ENCODE measurements at regions not wholly inside any gene's neighbourhood (a gene's known extent, or its start where the extent isn't known, plus 50 kb on each side); places are given as distances from the start of the nearest gene placed in this dataset.

DNA sequence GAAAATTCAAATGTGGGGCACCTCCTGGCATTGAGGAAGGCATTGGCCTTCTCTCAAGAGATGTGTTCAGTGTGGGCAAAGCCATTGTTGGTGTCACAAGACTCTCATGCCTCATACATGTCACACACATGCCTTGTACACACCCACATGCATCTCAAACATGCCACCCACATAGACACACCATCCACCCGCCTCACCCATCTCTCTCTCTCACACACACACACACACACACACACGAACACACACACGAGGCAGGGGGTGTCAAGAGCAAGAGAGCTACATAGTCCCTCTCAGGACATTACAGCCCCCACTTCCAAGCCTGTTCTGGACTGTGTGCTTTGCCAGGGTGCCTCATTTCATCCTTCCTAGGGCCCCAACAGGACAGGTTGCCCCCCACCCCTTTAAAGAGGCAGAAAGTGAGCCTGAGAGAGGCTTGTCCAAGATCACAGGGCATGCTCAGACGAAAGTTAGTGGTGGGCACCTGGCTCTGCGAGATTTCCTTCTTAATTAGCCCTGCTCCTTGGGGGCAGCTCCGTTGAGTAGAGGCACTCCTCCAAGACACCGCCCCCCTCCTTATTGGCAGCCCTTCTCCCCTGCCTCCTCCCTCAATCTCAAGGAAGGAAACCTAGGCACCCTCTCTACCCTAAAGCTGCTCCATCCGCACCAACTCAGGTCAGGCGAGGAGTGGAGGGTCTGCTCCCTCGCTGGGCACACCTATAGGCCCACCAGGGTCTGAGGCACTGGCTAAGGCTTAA, 50.5 kb upstream of the CCDC174 start:
- ChIA-PET POLR2A (ENCODE audit: unreplicated experiment) (no interaction called here), CTCF (interaction anchor here (0.5 kb wide), 1 partner anchor 164 kb away, joined by 3 read pairs; no protein-coding TSS in a partner anchor)
- intact Hi-C loops (cut with micrococcal nuclease): no loop called here
- H2AK5ac ChIP-seq (ENCODE audit: low read depth, low read length): no peak overlapping the region
- no peak overlapping the region for H3K18ac ChIP-seq (ENCODE audit: low read depth, low read length)
- peaks cover 4% of the 10 kb centered on the region; the same call in 1 of the 2 replicates for H3K9me3 ChIP-seq (ENCODE audit: control insufficient read depth, insufficient read depth, low read length)
- H3K27me3 ChIP-seq (ENCODE audit: control insufficient read depth, insufficient read depth, low read length): peaks cover 41% of the 10 kb centered on the region
- dilution Hi-C loops (cut with HindIII; ENCODE audit: low sequenced_read_pairs, unreplicated experiment): no loop called here
- no peak overlapping the region for H3K4me2 ChIP-seq (ENCODE audit: low read depth, low read length)
- no peak overlapping the region for H3K56ac ChIP-seq (ENCODE audit: extremely low read depth, insufficient read depth, low read length)
- no peak overlapping the region for H3K14ac ChIP-seq (replicated peaks; ENCODE audit: low read depth, low read length)
- no TSS peak for BruUV-seq (replicated peaks)
- H3K9me1 ChIP-seq (ENCODE audit: insufficient read depth, low read length): no peaks in the 10 kb centered on the region
- H2BK15ac ChIP-seq (ENCODE audit: low read depth, low read length): no peak overlapping the region
- no peaks in the 10 kb centered on the region for H3K4me1 ChIP-seq (ENCODE audit: control insufficient read depth, insufficient read depth, low read length)
- no peak overlapping the region for H2BK120ac ChIP-seq (ENCODE audit: low read depth, low read length)
- no peak overlapping the region for H4K8ac ChIP-seq (ENCODE audit: low read depth in 2 of 2, low read length in 2 of 2)
- no peak overlapping the region for H3K9ac ChIP-seq (ENCODE audit: low read depth, low read length)
- no peak overlapping the region for H3K4me3 ChIP-seq (ENCODE audit: insufficient read depth, low read depth, low read length)
- no peak overlapping the region for H2BK5ac ChIP-seq (ENCODE audit: low read depth, low read length, poor library complexity, severe bottlenecking)
- WGBS, 2 experiments (ENCODE audit: extremely low coverage in 2 of 2, insufficient read length in 1 of 2): 51% methylated on average over 3 of the region's 10 CpGs; no CpG with 5 or more reads in 1 of the 2 experiments
- no peaks in the 10 kb centered on the region for H3K79me1 ChIP-seq (ENCODE audit: low read depth in 1 of 2, low read length in 2 of 2)
- H2AFZ ChIP-seq (replicated peaks; ENCODE audit: low read length, poor library complexity): no peak overlapping the region
- ATAC-seq (ENCODE audit: low read depth) (no peak), DNase-seq (no peak)
- no peak overlapping the region for H2AK9ac ChIP-seq (replicated peaks; ENCODE audit: low read depth, low read length, poor library complexity)
- no peak overlapping the region for H3K23ac ChIP-seq (ENCODE audit: low read depth, low read length)
- H4K91ac ChIP-seq (ENCODE audit: insufficient read depth, low read depth, low read length): no peak overlapping the region
- H2BK20ac ChIP-seq (ENCODE audit: low read depth, low read length): no peak overlapping the region
- no peaks in the 10 kb centered on the region for H3K36me3 ChIP-seq (ENCODE audit: control insufficient read depth, insufficient read depth, low read length)
- H4K20me1 ChIP-seq (ENCODE audit: insufficient read depth, low read length): no peaks in the 10 kb centered on the region
- H4K5ac ChIP-seq (ENCODE audit: low read depth, low read length): no peak overlapping the region
- TF ChIP-seq MXI1 (IDR thresholded peaks at IDR 0.05; ENCODE audit: borderline replicate concordance, low read depth, low read length) (no peak), NFE2L2 (IDR thresholded peaks at IDR 0.05; ENCODE audit: low read depth, low read length) (no peak), SMC3 (IDR thresholded peaks at IDR 0.05; ENCODE audit: low read depth, low read length) (no peak), POLR2A (IDR thresholded peaks at IDR 0.05; ENCODE audit: low read depth, low read length) (no peak), FOS (IDR thresholded peaks at IDR 0.05; ENCODE audit: low read depth, low read length) (no peak), RCOR1 (IDR thresholded peaks at IDR 0.05; ENCODE audit: insufficient replicate concordance, low read length) (no peak), CEBPB (IDR thresholded peaks at IDR 0.05; ENCODE audit: low read depth, low read length) (no peak), RFX5 (IDR thresholded peaks at IDR 0.05; ENCODE audit: low read depth, low read length) (no peak), MAZ (IDR thresholded peaks at IDR 0.05; ENCODE audit: borderline replicate concordance, low read depth, low read length) (no peak), MAFK (IDR thresholded peaks at IDR 0.05; ENCODE audit: low read depth, low read length) (no peak), CHD1 (IDR thresholded peaks at IDR 0.05; ENCODE audit: low read depth, low read length) (no peak), RAD21 (IDR thresholded peaks at IDR 0.05; ENCODE audit: low read length) (no peak)
- TF ChIP-seq, protein P1, sequence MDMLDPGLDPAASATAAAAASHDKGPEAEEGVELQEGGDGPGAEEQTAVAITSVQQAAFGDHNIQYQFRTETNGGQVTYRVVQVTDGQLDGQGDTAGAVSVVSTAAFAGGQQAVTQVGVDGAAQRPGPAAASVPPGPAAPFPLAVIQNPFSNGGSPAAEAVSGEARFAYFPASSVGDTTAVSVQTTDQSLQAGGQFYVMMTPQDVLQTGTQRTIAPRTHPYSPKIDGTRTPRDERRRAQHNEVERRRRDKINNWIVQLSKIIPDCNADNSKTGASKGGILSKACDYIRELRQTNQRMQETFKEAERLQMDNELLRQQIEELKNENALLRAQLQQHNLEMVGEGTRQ (IDR thresholded peaks at IDR 0.05; ENCODE audit: low read depth, low read length): no peak
- TF ChIP-seq, protein P2, sequence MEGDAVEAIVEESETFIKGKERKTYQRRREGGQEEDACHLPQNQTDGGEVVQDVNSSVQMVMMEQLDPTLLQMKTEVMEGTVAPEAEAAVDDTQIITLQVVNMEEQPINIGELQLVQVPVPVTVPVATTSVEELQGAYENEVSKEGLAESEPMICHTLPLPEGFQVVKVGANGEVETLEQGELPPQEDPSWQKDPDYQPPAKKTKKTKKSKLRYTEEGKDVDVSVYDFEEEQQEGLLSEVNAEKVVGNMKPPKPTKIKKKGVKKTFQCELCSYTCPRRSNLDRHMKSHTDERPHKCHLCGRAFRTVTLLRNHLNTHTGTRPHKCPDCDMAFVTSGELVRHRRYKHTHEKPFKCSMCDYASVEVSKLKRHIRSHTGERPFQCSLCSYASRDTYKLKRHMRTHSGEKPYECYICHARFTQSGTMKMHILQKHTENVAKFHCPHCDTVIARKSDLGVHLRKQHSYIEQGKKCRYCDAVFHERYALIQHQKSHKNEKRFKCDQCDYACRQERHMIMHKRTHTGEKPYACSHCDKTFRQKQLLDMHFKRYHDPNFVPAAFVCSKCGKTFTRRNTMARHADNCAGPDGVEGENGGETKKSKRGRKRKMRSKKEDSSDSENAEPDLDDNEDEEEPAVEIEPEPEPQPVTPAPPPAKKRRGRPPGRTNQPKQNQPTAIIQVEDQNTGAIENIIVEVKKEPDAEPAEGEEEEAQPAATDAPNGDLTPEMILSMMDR (conservative IDR thresholded peaks at IDR 0.05; ENCODE audit: low read depth, low read length): no peak
- TF ChIP-seq, protein P3, sequence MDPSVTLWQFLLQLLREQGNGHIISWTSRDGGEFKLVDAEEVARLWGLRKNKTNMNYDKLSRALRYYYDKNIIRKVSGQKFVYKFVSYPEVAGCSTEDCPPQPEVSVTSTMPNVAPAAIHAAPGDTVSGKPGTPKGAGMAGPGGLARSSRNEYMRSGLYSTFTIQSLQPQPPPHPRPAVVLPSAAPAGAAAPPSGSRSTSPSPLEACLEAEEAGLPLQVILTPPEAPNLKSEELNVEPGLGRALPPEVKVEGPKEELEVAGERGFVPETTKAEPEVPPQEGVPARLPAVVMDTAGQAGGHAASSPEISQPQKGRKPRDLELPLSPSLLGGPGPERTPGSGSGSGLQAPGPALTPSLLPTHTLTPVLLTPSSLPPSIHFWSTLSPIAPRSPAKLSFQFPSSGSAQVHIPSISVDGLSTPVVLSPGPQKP (IDR thresholded peaks at IDR 0.05; ENCODE audit: borderline replicate concordance, low read depth, low read length): no peak
- no peak overlapping the region for H3K27ac ChIP-seq (ENCODE audit: insufficient read depth, low read length)
- no peak overlapping the region for H3K4ac ChIP-seq (ENCODE audit: low read depth, low read length)
- in situ Hi-C loops (cut with MboI; ENCODE audit: low sequenced_read_pairs): no loop called here

Measured in IMR-90 (cell line).